ENCODE measurements at regions not wholly inside any gene's neighbourhood (a gene's known extent, or its start where the extent isn't known, plus 50 kb on each side); places are given as distances from the start of the nearest gene placed in this dataset.
A peak's percentile ranks its signal among the peaks of the same experiment; 100 is the strongest.
"Not testable (repeated sequence)": the region's sequence is repeated elsewhere in the genome, so short reads cannot be mapped to it uniquely, and the experiment has no call there.

GRCh38 chr12:22115711-22116110 is 69.7 kb downstream of the CMAS start:
- in situ Hi-C loops (cut with HindIII; ENCODE audit: low pct_unique_long_range_greater_than_20kb, low sequenced_read_pairs) = no loop called here

DNA sequence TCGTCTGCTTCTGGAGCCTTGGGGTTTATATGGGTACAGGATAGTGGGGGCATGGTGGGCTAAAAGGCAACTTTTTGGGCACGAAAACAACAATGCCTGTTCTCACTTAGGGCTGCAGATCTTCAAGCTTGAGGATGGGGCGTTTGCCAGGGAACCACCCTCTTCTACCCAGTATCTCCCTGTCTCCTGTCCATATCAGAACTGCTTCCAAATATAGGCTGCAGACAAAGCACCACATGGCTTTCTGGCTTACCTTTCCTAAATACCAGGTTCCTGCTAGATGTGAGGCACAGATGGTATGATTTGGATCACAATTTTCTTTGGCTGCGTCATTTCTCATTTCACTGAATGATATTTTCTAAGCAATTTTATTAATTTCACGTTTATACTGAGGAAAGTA is 70.4 kb downstream of the CMAS start:
- no peak for DNase-seq (ENCODE audit: low read depth, low spot score)
- in situ Hi-C loops (cut with HindIII; ENCODE audit: low pct_unique_long_range_greater_than_20kb, low sequenced_read_pairs) = no loop called here

More at GRCh38 chr12:22115711-22116110, 69.7 kb downstream of the CMAS start:
- no peak for DNase-seq (ENCODE audit: low read depth, low spot score)

GRCh38 chr12:22117563-22118237 is 71.7 kb downstream of the CMAS start:
- in situ Hi-C loops (cut with HindIII; ENCODE audit: low pct_unique_long_range_greater_than_20kb, low sequenced_read_pairs) = no loop called here
- peak; percentile 78 for DNase-seq (ENCODE audit: low read depth, low spot score)

- DNase-seq (ENCODE audit: low read depth, low spot score) = peak; percentile 30
- in situ Hi-C loops (cut with HindIII; ENCODE audit: low pct_unique_long_range_greater_than_20kb, low sequenced_read_pairs) = no loop called here
Observed at GRCh38 chr12:22118238-22118790, 72.3 kb downstream of the CMAS start.

GRCh38 chr12:22121224-22121623 is 75.2 kb downstream of the CMAS start:
- DNase-seq (ENCODE audit: low read depth, low spot score) = no peak
- in situ Hi-C loops (cut with HindIII; ENCODE audit: low pct_unique_long_range_greater_than_20kb, low sequenced_read_pairs) = no loop called here

- in situ Hi-C loops (cut with HindIII; ENCODE audit: low pct_unique_long_range_greater_than_20kb, low sequenced_read_pairs) = no loop called here
- DNase-seq (ENCODE audit: low read depth, low spot score) = no peak
Observed at GRCh38 chr12:22122359-22122758, 76.3 kb downstream of the CMAS start.

DNA sequence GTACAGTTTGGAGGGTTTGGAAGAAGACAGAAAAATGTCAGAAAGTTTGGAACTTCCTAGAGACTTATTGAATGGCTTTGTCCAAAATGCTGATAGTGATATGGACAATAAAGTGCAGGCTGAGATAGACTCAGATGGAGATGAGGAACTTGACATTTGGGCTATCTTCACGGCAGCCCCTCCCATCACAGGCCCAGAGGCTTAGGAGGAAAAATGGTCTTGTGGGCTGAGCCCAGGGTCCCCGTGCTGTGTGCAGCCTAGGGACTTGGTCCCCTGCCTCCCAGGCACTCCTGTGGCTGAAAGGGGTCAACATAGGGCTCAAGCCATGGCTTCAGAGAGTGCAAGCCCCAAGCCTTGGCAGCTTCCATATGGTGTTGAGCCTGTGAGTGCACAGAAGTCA is 79.0 kb downstream of the CMAS start:
- DNase-seq (ENCODE audit: low read depth, low spot score) = no peak
- in situ Hi-C loops (cut with HindIII; ENCODE audit: low pct_unique_long_range_greater_than_20kb, low sequenced_read_pairs) = no loop called here

DNA sequence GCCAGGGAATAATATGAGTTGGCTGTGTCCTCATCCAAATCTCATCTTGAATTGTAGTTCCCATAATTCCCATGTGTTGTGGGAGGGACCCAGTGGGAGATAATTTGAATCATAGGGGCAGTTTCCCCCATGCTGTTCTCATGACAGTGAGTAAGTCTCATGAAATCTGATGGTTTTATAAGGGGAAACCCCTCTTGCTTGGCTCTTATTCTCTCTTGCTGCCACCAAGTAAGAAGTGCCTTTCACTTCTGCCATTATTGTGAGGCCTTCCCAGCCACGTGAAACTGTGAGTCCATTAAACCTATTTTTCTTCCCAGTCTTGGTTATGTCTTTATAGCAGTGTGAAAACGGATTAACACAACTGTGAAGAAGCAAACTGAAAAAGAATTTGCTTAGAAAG is 80.1 kb downstream of the CMAS start:
- not testable (repeated sequence) for DNase-seq (ENCODE audit: low read depth, low spot score)

GRCh38 chr12:22126758-22127157 is 80.7 kb downstream of the CMAS start:
- in situ Hi-C loops (cut with HindIII; ENCODE audit: low pct_unique_long_range_greater_than_20kb, low sequenced_read_pairs) = no loop called here
- no peak for DNase-seq (ENCODE audit: low read depth, low spot score)

More for the DNA sequence above, 80.1 kb downstream of the CMAS start:
- in situ Hi-C loops (cut with HindIII; ENCODE audit: low pct_unique_long_range_greater_than_20kb, low sequenced_read_pairs) = not testable (repeated sequence)

DNA sequence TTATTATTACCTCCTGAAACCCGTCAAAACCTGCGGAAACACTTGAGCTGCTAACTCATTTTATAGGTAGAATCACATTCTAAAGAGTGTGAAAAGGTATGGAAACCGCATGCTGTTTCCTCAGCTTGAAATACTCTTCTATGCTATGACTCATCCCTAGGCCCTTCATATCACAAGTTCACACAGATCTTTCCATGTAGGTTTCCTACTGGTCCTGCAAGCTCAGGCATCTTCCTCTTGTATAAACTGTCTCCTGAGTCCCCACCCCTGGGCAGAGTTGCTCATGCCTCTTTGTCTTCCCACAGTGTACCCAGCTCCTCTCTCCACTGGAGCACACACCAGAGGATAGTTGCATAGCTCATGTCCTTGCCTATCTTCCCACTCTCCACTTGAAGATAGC is 84.7 kb downstream of the CMAS start:
- DNase-seq (ENCODE audit: low read depth, low spot score) = no peak
- in situ Hi-C loops (cut with HindIII; ENCODE audit: low pct_unique_long_range_greater_than_20kb, low sequenced_read_pairs) = no loop called here

DNA sequence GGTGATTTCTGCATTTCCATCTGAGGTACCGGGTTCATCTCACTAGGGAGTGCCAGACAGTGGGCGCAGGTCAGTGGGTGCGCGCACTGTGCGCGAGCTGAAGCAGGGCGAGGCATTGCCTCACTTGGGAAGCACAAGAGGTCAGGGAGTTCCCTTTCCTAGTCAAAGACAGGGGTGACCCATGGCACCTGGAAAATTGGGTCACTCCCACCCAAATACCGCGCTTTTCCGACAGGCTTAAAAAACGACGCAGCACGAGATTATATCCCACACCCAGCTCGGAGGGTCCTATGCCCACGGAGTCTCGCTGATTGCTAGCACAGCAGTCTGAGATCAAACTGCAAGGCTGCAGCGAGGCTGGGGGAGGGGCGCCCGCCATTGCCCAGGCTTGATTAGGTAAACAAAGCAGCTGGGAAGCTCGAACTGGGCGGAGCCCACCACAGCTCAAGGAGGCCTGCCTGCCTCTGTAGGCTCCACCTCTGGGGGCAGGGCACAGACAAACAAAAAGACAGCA is 90.6 kb downstream of the CMAS start:
- DNase-seq (ENCODE audit: low read depth, low spot score); in situ Hi-C loops (cut with HindIII; ENCODE audit: low pct_unique_long_range_greater_than_20kb, low sequenced_read_pairs): not testable (repeated sequence)
